ENCODE measurements at regions not wholly inside any gene's neighbourhood (a gene's known extent, or its start where the extent isn't known, plus 50 kb on each side); places are given as distances from the start of the nearest gene placed in this dataset.

GRCh38 chr14:83780321-83780720 lies 1749.6 kb upstream of the FLRT2 start:
- DNase-seq (ENCODE audit: low spot score) = no peak
- no peaks in the 10 kb centered on the region for H3K79me2 ChIP-seq
- H2AFZ ChIP-seq = no peak overlapping the region
- H4K20me1 ChIP-seq (ENCODE audit: insufficient read depth, poor library complexity, severe bottlenecking) = no peaks in the 10 kb centered on the region
- H3K36me3 ChIP-seq (replicated peaks; ENCODE audit: insufficient read depth, low read depth) = no peaks in the 10 kb centered on the region
- H3K27me3 ChIP-seq = no peaks in the 10 kb centered on the region
- WGBS (ENCODE audit: low lambda C conversion rate, missing lambda C conversion rate) = 87% methylated on average over 3 of the region's 3 CpGs
- H3K27ac ChIP-seq = no peak overlapping the region
- H3K4me2 ChIP-seq = no peak overlapping the region
- TF ChIP-seq CTCF (IDR thresholded peaks at IDR 0.05; ENCODE audit: poor library complexity) (no peak), EZH2 (IDR thresholded peaks at IDR 0.05; ENCODE audit: borderline replicate concordance) (no peak), EZH2phosphoT487 (IDR thresholded peaks at IDR 0.05; ENCODE audit: low read depth, severe bottlenecking, unreplicated experiment) (no peak)
- H3K4me1 ChIP-seq (ENCODE audit: insufficient read depth) = no peaks in the 10 kb centered on the region
- H3K4me3 ChIP-seq = no peak overlapping the region
- H3K9me2 ChIP-seq (replicated peaks; ENCODE audit: insufficient read depth) = no peaks in the 10 kb centered on the region
- H3K9me3 ChIP-seq (ENCODE audit: low read depth) = no peaks in the 10 kb centered on the region

- Histone ChIP-seq H3K4me1 (ENCODE audit: insufficient read depth) (no peaks in the 10 kb centered on the region), H3K9me3 (ENCODE audit: low read depth) (no peaks in the 10 kb centered on the region), H4K20me1 (ENCODE audit: insufficient read depth, poor library complexity, severe bottlenecking) (no peaks in the 10 kb centered on the region), H3K36me3 (replicated peaks; ENCODE audit: insufficient read depth, low read depth) (no peaks in the 10 kb centered on the region), H3K79me2 (no peaks in the 10 kb centered on the region), H2AFZ (no peak overlapping the region), H3K27me3 (no peaks in the 10 kb centered on the region), H3K27ac (no peak overlapping the region), H3K9me2 (replicated peaks; ENCODE audit: insufficient read depth) (no peaks in the 10 kb centered on the region), H3K4me3 (no peak overlapping the region), H3K4me2 (no peak overlapping the region)
- no peak for DNase-seq (ENCODE audit: low spot score)
- 95% methylated on average over 2 of the region's 2 CpGs for WGBS (ENCODE audit: low lambda C conversion rate, missing lambda C conversion rate)
- TF ChIP-seq CTCF (IDR thresholded peaks at IDR 0.05; ENCODE audit: poor library complexity) (no peak), EZH2phosphoT487 (IDR thresholded peaks at IDR 0.05; ENCODE audit: low read depth, severe bottlenecking, unreplicated experiment) (no peak), EZH2 (IDR thresholded peaks at IDR 0.05; ENCODE audit: borderline replicate concordance) (no peak)
Measured at GRCh38 chr14:83798421-83798820, 1731.5 kb upstream of the FLRT2 start.

- H3K27me3 ChIP-seq = no peaks in the 10 kb centered on the region
- DNase-seq (ENCODE audit: low spot score) = no peak
- no peak overlapping the region for H3K27ac ChIP-seq
- H3K9me2 ChIP-seq (replicated peaks; ENCODE audit: insufficient read depth) = no peaks in the 10 kb centered on the region
- H2AFZ ChIP-seq = no peak overlapping the region
- H3K4me3 ChIP-seq = no peak overlapping the region
- H3K4me2 ChIP-seq = no peak overlapping the region
- no peaks in the 10 kb centered on the region for H4K20me1 ChIP-seq (ENCODE audit: insufficient read depth, poor library complexity, severe bottlenecking)
- H3K79me2 ChIP-seq = no peaks in the 10 kb centered on the region
- H3K9me3 ChIP-seq (ENCODE audit: low read depth) = no peaks in the 10 kb centered on the region
- TF ChIP-seq CTCF (IDR thresholded peaks at IDR 0.05; ENCODE audit: poor library complexity) = no peak
- no peak for TF ChIP-seq EZH2 (IDR thresholded peaks at IDR 0.05; ENCODE audit: borderline replicate concordance)
- TF ChIP-seq EZH2phosphoT487 (IDR thresholded peaks at IDR 0.05; ENCODE audit: low read depth, severe bottlenecking, unreplicated experiment) = no peak
- no peaks in the 10 kb centered on the region for H3K4me1 ChIP-seq (ENCODE audit: insufficient read depth)
- H3K36me3 ChIP-seq (replicated peaks; ENCODE audit: insufficient read depth, low read depth) = no peaks in the 10 kb centered on the region
Measured at GRCh38 chr14:83799233-83799632, 1730.7 kb upstream of the FLRT2 start.

GRCh38 chr14:83814896-83815295 lies 1715.0 kb upstream of the FLRT2 start:
- no peak overlapping the region for H2AFZ ChIP-seq
- no peaks in the 10 kb centered on the region for H4K20me1 ChIP-seq (ENCODE audit: insufficient read depth, poor library complexity, severe bottlenecking)
- no peaks in the 10 kb centered on the region for H3K4me1 ChIP-seq (ENCODE audit: insufficient read depth)
- no peak overlapping the region for H3K4me3 ChIP-seq
- no peaks in the 10 kb centered on the region for H3K36me3 ChIP-seq (replicated peaks; ENCODE audit: insufficient read depth, low read depth)
- H3K9me3 ChIP-seq (ENCODE audit: low read depth) = no peaks in the 10 kb centered on the region
- H3K79me2 ChIP-seq = no peaks in the 10 kb centered on the region
- H3K27ac ChIP-seq = no peak overlapping the region
- H3K27me3 ChIP-seq = no peaks in the 10 kb centered on the region
- no peak for DNase-seq (ENCODE audit: low spot score)
- no peak overlapping the region for H3K4me2 ChIP-seq
- TF ChIP-seq CTCF (IDR thresholded peaks at IDR 0.05; ENCODE audit: poor library complexity) (no peak), EZH2phosphoT487 (IDR thresholded peaks at IDR 0.05; ENCODE audit: low read depth, severe bottlenecking, unreplicated experiment) (no peak), EZH2 (IDR thresholded peaks at IDR 0.05; ENCODE audit: borderline replicate concordance) (no peak)
- H3K9me2 ChIP-seq (replicated peaks; ENCODE audit: insufficient read depth) = no peaks in the 10 kb centered on the region
- WGBS (ENCODE audit: low lambda C conversion rate, missing lambda C conversion rate) = 100% methylated on average over 1 of the region's 1 CpG
